HG02759 (cell line): ENCODE measurements at regions not wholly inside any gene's neighbourhood (a gene's known extent, or its start where the extent isn't known, plus 50 kb on each side); places are given as distances from the start of the nearest gene placed in this dataset.

Experiments used
- ATAC-seq: cut with Tn5 transposase; IDR thresholded peaks from one replicate; pipeline ENCODE4 v1.9.1; 2021; ENCODE audit warnings: mild to moderate bottlenecking, moderate library complexity; ENCODE audit not compliant: unreplicated experiment

GRCh38 chr2:19664646-19665045 is 237.1 kb downstream of the TTC32 start:
- ATAC-seq: no peak

- ATAC-seq: no peak
These were observed 242.6 kb downstream of the TTC32 start for GRCh38 chr2:19659024-19659792.

DNA sequence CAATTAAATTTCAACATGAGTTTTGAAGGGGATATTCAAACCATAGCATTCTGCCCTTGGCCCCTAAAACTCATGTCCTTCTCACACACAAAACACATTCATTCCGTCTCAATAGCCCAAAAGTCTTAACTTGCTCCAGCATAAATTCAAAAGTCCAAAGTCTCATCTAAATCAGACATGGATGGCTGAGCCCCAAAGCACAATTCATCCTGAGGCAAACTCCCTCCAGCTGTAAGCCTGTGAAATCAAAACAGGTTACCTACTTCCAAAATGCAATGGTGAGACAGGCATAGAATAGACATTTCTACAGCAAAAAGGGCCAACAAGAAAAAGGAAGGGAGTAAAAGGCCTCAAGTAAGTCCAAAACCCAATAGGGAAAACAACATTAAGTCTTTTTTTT is 245.8 kb downstream of the TTC32 start:
- ATAC-seq: no peak

GRCh38 chr2:19654310-19655090 is 247.3 kb downstream of the TTC32 start:
- no peak for ATAC-seq

DNA sequence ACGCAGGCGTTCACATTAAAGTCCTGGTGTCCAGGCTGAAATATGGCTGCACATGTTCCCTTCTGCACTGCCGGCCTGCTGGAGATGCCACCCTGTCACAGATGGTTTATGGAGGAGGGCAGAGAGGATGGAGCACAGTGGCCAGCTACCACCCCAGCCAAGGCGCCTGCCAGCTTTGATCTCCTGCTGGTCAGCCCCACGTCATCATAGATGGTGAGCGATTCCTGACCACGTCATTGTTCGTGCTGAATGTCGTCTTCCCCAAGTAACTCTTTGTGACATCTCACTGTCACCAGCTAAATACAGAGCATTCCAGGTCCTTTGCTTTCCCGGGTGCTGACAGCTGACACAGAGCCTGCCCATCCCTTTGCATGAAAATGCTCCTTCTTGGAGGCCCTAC is 248.3 kb downstream of the TTC32 start:
- no peak for ATAC-seq

GRCh38 chr2:19652811-19653210 is 249.0 kb downstream of the TTC32 start:
- no peak for ATAC-seq

GRCh38 chr2:19651466-19651865 is 250.3 kb downstream of the TTC32 start:
- ATAC-seq: no peak

DNA sequence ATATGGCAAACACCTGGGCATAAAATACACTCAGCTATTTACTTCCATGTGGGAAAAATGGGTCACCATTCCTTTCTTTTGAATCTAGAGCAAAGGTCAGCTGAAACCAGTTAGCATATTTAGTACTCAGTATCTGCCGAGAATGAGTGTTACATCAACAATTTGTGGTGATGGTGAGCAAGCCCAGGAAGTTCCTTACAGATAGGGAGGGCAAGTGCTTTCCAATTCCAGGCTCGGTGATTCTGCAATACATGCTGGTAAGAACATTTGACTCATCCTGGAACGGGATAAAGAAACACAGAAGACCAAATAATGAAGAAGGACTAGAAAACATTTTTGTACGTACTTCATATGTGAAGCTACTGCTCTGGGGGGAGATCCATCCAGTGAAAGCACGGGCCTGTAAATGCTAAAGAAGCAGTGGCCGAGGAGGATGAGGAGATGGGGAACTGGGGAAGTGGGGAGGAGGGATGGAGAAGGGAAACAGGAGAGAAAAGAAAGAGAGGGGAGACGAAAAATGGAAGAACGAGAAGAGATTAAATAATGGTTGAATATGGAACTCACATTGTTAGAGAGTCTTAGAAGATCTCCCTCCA is 251.9 kb downstream of the TTC32 start:
- no peak for ATAC-seq

GRCh38 chr2:19649142-19649541 is 252.6 kb downstream of the TTC32 start:
- ATAC-seq: no peak

GRCh38 chr2:19648583-19648982 is 253.2 kb downstream of the TTC32 start:
- ATAC-seq: no peak

DNA sequence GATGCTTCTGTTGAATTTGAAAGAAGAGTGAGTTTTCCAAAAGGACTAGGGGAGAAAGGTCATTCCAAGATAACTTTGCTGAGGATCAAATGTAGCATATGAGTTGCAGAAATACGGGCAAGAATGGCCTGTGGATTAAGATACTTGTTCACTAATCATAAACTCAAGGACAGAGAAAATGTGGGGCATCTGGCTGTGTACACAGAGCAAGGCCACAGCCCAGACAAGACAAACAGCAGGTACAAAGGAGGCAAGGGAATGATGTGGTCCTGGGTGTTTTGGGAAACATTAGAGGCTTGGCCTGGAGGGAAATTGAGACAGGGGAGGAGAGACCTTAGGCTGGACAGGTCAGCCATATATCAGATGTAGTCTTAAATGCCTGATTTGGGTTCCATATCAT is 254.8 kb downstream of the TTC32 start:
- ATAC-seq: no peak

DNA sequence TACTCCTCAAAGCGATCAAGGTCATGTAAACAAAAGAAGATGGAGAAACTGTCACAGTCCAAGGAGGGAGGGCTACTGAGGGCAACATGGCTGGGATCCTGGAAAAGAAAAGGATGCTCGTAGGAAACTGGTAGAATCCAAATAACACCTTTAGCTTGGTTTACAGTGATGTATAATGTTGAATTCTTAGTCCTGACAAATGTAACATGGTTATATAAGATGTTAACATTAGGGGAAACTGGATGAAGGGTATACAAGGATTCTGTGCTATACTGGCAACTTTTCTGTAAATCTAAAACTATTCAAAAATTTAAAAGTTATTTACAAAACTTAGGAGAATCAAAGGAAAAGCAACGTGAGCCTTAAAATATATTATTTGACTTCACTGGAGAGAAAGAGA is 257.0 kb downstream of the TTC32 start:
- ATAC-seq: no peak

GRCh38 chr2:19643117-19643518 is 258.7 kb downstream of the TTC32 start:
- ATAC-seq: peak; percentile 76

DNA sequence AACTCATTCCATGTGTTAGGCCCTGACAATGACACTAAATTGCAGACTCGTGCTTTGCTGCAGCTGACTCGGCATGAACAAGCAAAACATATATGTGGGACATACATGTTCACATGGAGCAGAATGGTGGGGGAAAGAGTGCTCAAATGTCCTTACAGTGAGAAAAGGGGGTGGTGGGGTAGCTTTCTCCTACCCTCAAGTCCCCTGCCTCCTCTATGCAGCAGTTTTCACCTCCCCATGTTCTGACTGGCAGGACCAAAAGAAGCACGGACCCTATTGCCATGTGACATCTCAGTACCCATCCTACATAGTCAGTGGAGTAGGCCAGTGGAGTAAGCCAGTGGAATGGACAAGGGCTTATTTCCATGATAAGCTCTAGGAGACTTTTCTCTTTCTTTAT is 259.3 kb downstream of the TTC32 start:
- no peak for ATAC-seq

GRCh38 chr2:19635951-19636510 is 265.8 kb downstream of the TTC32 start:
- no peak for ATAC-seq

DNA sequence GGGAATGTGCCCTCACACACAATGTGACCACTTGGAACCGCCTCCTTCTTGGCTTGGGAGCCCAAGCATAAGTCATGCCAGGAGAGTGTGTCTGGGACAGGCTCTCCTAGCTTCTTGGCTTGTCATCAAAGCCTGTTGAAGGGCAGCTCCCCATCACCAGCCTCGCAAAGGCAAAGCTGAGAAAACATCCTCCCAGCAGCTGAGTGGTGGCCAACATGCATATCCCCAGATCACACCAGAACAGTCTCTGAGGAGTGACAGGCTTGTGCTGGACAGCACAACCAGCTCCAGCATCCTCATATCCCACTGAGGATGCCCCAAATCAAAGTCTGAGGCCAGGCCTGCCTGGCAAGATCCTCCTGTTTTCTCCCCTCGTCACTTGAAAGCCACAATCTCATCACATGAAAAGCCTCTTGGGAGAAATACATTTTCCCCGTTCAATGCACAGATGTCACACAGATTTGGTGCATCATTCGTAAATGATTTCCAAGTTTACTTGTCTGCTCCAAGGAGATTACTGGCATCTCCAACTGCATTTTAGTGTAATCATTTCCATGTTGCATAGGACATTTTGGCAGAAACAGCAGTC is 269.3 kb downstream of the TTC32 start:
- no peak for ATAC-seq

DNA sequence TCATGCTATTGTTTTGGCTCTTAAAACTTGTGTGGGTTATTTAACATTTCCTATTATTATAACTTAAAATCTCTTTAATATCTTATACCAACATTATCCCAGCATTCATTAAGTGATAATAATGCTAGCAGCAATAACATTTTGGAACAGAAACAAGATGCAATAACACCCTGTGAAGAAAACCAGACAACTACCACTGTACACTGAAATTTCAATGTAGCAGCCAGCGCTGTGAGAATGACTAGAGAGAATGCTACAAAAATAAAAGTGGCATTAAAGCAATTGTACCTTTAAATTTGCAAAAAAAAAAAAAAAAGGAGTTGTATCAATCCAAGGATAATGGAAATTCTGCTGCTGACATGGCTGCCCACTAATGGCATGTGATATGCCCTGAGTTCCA is 269.9 kb downstream of the TTC32 start:
- no peak for ATAC-seq

DNA sequence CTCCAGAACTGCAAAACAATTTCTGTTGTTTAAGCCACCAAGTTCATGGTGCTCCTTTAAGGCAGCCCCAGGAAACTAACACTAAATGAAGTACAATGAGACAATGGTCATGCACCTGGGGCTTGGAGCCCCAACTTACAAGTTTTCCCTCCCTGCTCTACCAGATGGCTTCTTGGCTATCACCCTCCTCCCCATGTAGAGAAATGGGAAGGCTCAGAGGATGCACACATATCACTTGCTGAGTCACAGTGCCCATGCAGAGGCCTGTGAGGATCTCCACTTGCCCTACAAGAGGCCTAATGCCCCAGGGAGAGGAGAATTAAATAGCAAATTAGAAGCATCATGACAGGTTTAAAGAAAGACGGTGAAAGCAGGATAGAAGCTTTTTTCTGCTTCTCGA is 270.9 kb downstream of the TTC32 start:
- no peak for ATAC-seq

GRCh38 chr2:19627359-19627758 is 268.9 kb upstream of the OSR1 start:
- ATAC-seq: no peak

DNA sequence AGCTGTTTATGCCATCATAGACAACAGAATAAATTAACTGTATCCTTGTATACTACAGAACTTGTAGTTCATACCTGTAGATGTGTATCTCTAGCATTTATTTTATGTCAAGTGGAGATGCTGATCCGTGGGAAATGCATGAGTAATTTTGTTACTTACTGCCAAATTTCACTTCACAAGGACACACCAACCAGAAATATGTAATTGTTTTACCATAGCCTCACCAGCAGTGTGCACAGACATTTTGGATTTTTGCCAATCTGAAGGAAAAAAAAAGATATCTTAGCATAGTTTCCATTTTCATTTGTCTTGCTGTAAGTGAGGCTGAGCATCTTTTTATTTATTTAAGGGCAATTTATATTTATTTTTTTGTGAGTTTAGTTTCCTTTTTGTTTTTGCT is 265.1 kb upstream of the OSR1 start:
- ATAC-seq: no peak

- no peak for ATAC-seq
These were observed 258.9 kb upstream of the OSR1 start for GRCh38 chr2:19617257-19617848.
